Mesendoderm (in vitro differentiated cells): ENCODE measurements at regions not wholly inside any gene's neighbourhood (a gene's known extent, or its start where the extent isn't known, plus 50 kb on each side); places are given as distances from the start of the nearest gene placed in this dataset.

Experiments used
- DNase-seq: peaks from one replicate; pipeline ENCODE4 v3.0.0; 2013
- H2AK5ac ChIP-seq: 2 replicates; pipeline ENCODE4 v1.6.1; 2013; ENCODE audit warnings: low read length, inconsistent platforms
- H2BK120ac ChIP-seq: 2 replicates; pipeline ENCODE4 v1.6.1; 2013; ENCODE audit warnings: low read depth, mild to moderate bottlenecking, low read length, moderate library complexity, mixed read lengths
- H2BK15ac ChIP-seq: replicated peaks from 2 replicates; pipeline ENCODE4 v1.6.1; 2013; ENCODE audit warnings: low read depth, mild to moderate bottlenecking, moderate library complexity
- H2BK5ac ChIP-seq: 2 replicates; pipeline ENCODE4 v1.6.1; 2013; ENCODE audit warnings: low read length, inconsistent platforms
- H3K18ac ChIP-seq: 2 replicates; pipeline ENCODE4 v1.6.1; 2013; ENCODE audit warnings: mild to moderate bottlenecking, low read length, mixed read lengths
- H3K23ac ChIP-seq: one replicate; pipeline ENCODE4 v1.6.1; 2013; ENCODE audit warnings: low read length
- H3K27ac ChIP-seq: 2 replicates; pipeline ENCODE4 v1.5.1; 2013; ENCODE audit warnings: low read depth, mild to moderate bottlenecking, inconsistent platforms, low read length, moderate library complexity
- H3K27me3 ChIP-seq: 2 replicates; pipeline ENCODE4 v1.6.1; 2013; ENCODE audit warnings: low read length, control low read depth, mild to moderate bottlenecking, inconsistent platforms; ENCODE audit not compliant: insufficient read depth, poor library complexity
- H3K36me3 ChIP-seq: 2 replicates; pipeline ENCODE4 v1.6.1; 2013; ENCODE audit warnings: low read length, inconsistent platforms; ENCODE audit not compliant: control insufficient read depth, insufficient read depth
- H3K4ac ChIP-seq: one replicate; pipeline ENCODE4 v1.6.1; 2013; ENCODE audit warnings: low read depth, mild to moderate bottlenecking, low read length, moderate library complexity
- H3K4me1 ChIP-seq: 2 replicates; pipeline ENCODE4 v1.6.1; 2013; ENCODE audit warnings: low read depth, low read length, inconsistent platforms; ENCODE audit not compliant: control insufficient read depth
- H3K4me2 ChIP-seq: 2 replicates; pipeline ENCODE4 v1.6.1; 2013; ENCODE audit warnings: low read length
- H3K4me3 ChIP-seq: 2 replicates; pipeline ENCODE4 v1.5.1; 2013; ENCODE audit warnings: mild to moderate bottlenecking, low read length
- H3K56ac ChIP-seq: one replicate; pipeline ENCODE4 v1.6.1; 2013; ENCODE audit warnings: low read length
- H3K79me1 ChIP-seq: 2 replicates; pipeline ENCODE4 v1.6.1; 2013; ENCODE audit warnings: low read length, inconsistent platforms
- H3K79me2 ChIP-seq: 2 replicates; pipeline ENCODE4 v1.6.1; 2013; ENCODE audit warnings: mild to moderate bottlenecking, low read length; ENCODE audit not compliant: control insufficient read depth, insufficient read depth
- H3K9ac ChIP-seq: 2 replicates; pipeline ENCODE4 v1.6.1; 2013; ENCODE audit warnings: low read length, inconsistent platforms
- H4K5ac ChIP-seq: one replicate; pipeline ENCODE4 v1.6.1; 2013; ENCODE audit warnings: low read length
- H4K8ac ChIP-seq: one replicate; pipeline ENCODE4 v1.6.1; 2013; ENCODE audit warnings: low read depth, mild to moderate bottlenecking, control low read depth, low read length, moderate library complexity
- WGBS: extraction: QIAGEN DNeasy Blood & Tissue Kit; methylation state at CpG from one replicate; pipeline ENCODE4 v1.1.7; 2013; ENCODE audit warnings: low lambda C conversion rate, missing lambda C conversion rate; ENCODE audit not compliant: insufficient coverage; ENCODE audit errors: extremely low coverage; 5-methylcytosine and 5-hydroxymethylcytosine counted together

DNA sequence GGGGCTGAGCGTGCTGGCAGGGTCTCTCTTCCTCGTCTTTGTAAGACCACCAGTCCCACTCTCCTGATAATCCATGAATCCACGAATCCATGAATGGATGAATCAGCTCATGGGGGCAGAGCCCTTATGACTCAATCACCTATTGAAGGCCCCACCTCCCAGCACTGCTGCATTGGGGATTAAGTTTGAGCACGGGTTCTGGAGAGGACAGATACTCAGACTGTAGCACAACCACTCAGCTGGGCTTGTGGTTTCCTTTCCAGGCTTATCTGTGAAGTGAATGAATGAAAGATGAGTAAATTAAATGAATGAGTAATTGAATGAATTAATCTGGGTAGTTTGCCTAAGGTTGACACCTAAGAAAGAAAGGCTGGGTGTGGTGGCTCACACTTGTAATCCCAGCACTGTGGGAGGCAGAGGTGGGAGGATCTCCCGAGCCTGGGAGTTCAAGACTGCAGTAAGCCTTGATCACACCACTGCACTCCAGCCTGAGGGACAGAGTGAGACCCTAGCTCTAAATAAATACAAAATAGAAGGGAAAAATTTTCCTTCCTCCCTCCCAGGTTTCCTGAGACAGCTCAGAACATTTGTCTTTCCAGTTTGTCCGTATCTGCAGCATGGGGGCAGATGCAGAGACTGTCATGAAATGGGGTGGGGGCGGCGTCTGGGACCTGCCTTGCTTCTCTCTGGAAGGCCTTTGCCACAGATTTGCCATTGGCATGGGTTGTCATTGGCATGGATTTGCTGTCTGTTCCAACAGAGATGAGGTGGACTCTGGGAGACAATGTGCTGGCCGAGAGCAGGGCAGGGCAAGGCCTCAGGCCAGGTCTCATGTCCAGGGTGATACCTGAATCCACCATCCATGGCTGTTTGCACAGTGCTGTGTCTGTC is 187.7 kb upstream of the C1orf174 start:
- Histone ChIP-seq H3K23ac (no peak overlapping the region), H3K79me1 (no peaks in the 10 kb centered on the region), H3K9ac (no peak overlapping the region), H3K4me2 (no peak overlapping the region), H2BK5ac (no peak overlapping the region), H2AK5ac (no peak overlapping the region), H3K18ac (no peak overlapping the region), H4K8ac (no peak overlapping the region), H2BK15ac (no peak overlapping the region), H3K79me2 (no peaks in the 10 kb centered on the region), H3K56ac (no peak overlapping the region), H3K4me1 (no peaks in the 10 kb centered on the region), H3K36me3 (no peaks in the 10 kb centered on the region), H3K27ac (no peak overlapping the region), H3K4ac (no peak overlapping the region), H4K5ac (no peak overlapping the region), H3K4me3 (no peak overlapping the region), H3K27me3 (no peaks in the 10 kb centered on the region), H2BK120ac (no peak overlapping the region)
- WGBS, result no CpG with 5 or more reads among the region's 9 CpGs
- DNase-seq, result no peak

DNA sequence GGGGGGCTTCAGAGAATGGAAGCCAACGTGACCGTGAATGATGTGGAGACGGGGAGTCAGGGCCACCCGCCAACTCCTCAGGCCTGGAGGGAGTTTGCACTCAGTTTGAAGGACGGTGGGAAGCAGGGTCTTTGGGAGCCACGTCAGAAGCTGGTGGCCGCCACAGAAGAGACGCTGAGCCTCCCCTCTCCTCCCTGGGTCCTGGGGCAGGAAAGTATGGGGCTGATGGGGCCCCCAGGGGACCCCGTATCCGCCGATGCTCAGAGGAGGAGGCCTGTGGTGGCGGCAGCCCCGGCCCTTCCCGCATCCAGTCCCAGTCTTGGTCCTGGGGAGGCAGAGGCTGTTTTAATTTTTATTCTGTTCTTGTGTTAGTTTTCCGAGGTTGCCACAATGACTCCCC is 188.6 kb upstream of the C1orf174 start:
- Histone ChIP-seq H3K23ac (no peak overlapping the region), H3K27me3 (no peaks in the 10 kb centered on the region), H3K79me2 (no peaks in the 10 kb centered on the region), H3K4me3 (no peak overlapping the region), H2BK5ac (no peak overlapping the region), H3K18ac (no peak overlapping the region), H3K27ac (no peak overlapping the region), H3K56ac (no peak overlapping the region), H2BK120ac (no peak overlapping the region), H3K79me1 (no peaks in the 10 kb centered on the region), H3K4me2 (no peak overlapping the region), H3K4me1 (no peaks in the 10 kb centered on the region), H4K5ac (no peak overlapping the region), H3K9ac (no peak overlapping the region), H3K36me3 (no peaks in the 10 kb centered on the region), H3K4ac (no peak overlapping the region), H4K8ac (no peak overlapping the region), H2BK15ac (no peak overlapping the region), H2AK5ac (no peak overlapping the region)
- no CpG with 5 or more reads among the region's 15 CpGs for WGBS
- no peak for DNase-seq

DNA sequence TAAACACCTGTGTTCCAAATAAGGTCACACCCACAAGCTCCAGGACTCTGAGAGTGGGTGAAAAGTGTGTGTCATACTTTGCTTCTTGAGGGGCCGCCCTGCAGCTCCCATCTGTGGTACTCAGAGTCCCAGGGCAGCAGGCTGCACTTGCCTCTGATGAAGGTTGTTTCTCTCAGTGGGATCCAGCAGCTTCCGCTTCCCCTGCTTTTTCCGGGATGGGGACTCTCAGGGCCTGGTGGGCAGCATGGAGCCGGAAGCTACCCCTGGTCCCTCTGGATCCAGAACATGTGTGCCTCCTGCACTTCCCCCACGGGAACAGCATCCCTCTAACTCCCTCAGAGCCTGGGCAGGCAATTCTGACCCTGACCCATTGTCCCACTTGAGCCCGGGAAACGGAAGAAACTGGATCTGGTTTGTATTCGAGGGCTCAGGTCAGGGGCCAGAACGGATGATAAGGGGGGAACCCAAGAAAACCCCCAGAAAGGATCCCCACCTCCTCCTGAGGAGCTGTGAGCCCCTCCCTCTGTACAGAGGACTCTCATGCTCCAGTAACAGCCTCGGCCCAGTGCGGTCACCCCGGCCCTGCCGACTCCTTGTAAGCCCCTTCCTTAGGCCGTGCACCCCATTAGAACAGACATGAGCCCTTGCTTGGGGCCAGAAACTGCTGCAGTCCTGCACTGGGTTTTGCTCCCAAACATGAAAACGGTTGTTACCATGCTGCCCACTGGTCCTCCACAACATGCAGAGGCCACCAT is 189.5 kb upstream of the C1orf174 start:
- H2BK120ac ChIP-seq, result no peak overlapping the region
- H3K27ac ChIP-seq, result no peak overlapping the region
- H3K79me2 ChIP-seq, result no peaks in the 10 kb centered on the region
- H3K79me1 ChIP-seq, result no peaks in the 10 kb centered on the region
- H3K4me3 ChIP-seq, result no peak overlapping the region
- no peak overlapping the region for H4K5ac ChIP-seq
- no peak overlapping the region for H3K4me2 ChIP-seq
- H3K56ac ChIP-seq, result no peak overlapping the region
- H3K18ac ChIP-seq, result no peak overlapping the region
- no peak overlapping the region for H4K8ac ChIP-seq
- H3K4ac ChIP-seq, result no peak overlapping the region
- no peak overlapping the region for H2BK15ac ChIP-seq
- H3K4me1 ChIP-seq, result no peaks in the 10 kb centered on the region
- no peak overlapping the region for H2AK5ac ChIP-seq
- no CpG with 5 or more reads among the region's 15 CpGs for WGBS
- H2BK5ac ChIP-seq, result no peak overlapping the region
- no peak overlapping the region for H3K9ac ChIP-seq
- H3K27me3 ChIP-seq, result no peaks in the 10 kb centered on the region
- H3K23ac ChIP-seq, result no peak overlapping the region
- H3K36me3 ChIP-seq, result no peaks in the 10 kb centered on the region
- no peak for DNase-seq

DNA sequence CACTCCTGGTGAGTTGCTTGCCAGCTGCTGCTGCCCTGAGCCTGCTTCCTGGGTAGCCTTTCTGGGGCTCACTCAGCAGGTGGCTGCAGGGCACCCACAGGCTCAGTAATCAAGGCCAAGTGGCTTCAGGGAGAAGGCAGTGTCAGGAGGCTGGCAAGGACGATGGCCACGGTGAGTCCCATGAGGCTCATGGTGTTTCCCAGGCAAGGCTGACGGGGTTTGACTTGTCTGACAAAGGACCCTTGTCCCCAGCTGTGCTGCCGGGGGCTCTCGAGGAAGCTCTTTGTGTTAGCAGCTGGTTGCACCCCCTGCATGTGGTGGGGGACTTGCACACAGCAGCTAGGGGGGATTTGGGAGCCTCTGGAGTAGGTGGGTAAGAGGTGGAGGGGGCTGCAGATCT is 190.5 kb upstream of the C1orf174 start:
- Histone ChIP-seq H3K79me1 (no peaks in the 10 kb centered on the region), H2AK5ac (no peak overlapping the region), H3K23ac (no peak overlapping the region), H3K4me1 (no peaks in the 10 kb centered on the region), H3K36me3 (no peaks in the 10 kb centered on the region), H3K79me2 (no peaks in the 10 kb centered on the region), H4K8ac (no peak overlapping the region), H2BK15ac (no peak overlapping the region), H3K18ac (no peak overlapping the region), H3K4me2 (no peak overlapping the region), H3K4ac (no peak overlapping the region), H3K27me3 (no peaks in the 10 kb centered on the region), H3K56ac (no peak overlapping the region), H4K5ac (no peak overlapping the region), H3K9ac (no peak overlapping the region), H2BK120ac (no peak overlapping the region), H2BK5ac (no peak overlapping the region), H3K4me3 (no peak overlapping the region), H3K27ac (no peak overlapping the region)
- WGBS, result no CpG with 5 or more reads among the region's 5 CpGs
- DNase-seq, result no peak

DNA sequence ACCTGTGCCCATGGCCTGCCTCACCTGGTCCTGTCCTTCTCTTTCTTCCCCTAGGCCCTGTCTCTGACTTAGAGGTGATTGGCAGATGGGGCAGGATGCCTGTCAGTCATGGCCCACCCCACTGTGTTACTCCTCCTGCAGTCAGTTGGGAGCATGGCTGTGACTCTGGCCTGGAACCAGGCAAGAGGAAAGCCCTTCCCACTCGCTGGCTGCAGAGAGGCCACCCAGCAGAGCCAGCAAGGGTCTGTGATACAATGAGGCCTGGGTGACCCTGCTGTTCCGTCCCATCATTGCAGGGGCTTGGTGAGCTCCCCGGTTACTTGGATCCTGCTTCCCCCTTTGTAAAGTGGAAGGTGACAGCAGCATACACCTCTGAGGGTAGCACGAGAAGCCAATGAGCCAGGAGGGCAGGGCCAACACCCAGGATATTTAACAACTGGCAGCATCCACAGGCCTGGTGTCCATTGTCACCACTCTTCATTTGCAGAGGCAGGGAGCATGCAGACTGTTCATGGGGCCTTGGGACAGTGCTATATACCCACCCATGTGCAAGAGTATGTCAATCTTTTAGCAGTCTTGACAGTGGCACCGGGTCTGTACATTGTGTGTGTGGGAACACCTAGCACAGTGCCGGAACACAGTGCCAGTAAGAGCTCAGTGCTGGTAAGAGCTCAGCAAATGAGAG is 191.0 kb upstream of the C1orf174 start:
- Histone ChIP-seq H4K5ac (no peak overlapping the region), H3K9ac (no peak overlapping the region), H3K79me1 (no peaks in the 10 kb centered on the region), H3K4me2 (no peak overlapping the region), H3K23ac (no peak overlapping the region), H3K18ac (no peak overlapping the region), H3K27me3 (no peaks in the 10 kb centered on the region), H3K36me3 (no peaks in the 10 kb centered on the region), H4K8ac (no peak overlapping the region), H3K4me1 (no peaks in the 10 kb centered on the region), H2AK5ac (no peak overlapping the region), H3K27ac (no peak overlapping the region), H2BK120ac (no peak overlapping the region), H3K79me2 (no peaks in the 10 kb centered on the region), H3K4me3 (no peak overlapping the region), H2BK15ac (no peak overlapping the region), H3K56ac (no peak overlapping the region), H2BK5ac (no peak overlapping the region), H3K4ac (no peak overlapping the region)
- no peak for DNase-seq
- WGBS, result no CpG with 5 or more reads among the region's 6 CpGs
